ENCODE measurements at regions not wholly inside any gene's neighbourhood (a gene's known extent, or its start where the extent isn't known, plus 50 kb on each side); places are given as distances from the start of the nearest gene placed in this dataset.
"Not testable (repeated sequence)": the region's sequence is repeated elsewhere in the genome, so short reads cannot be mapped to it uniquely, and the experiment has no call there.

DNA sequence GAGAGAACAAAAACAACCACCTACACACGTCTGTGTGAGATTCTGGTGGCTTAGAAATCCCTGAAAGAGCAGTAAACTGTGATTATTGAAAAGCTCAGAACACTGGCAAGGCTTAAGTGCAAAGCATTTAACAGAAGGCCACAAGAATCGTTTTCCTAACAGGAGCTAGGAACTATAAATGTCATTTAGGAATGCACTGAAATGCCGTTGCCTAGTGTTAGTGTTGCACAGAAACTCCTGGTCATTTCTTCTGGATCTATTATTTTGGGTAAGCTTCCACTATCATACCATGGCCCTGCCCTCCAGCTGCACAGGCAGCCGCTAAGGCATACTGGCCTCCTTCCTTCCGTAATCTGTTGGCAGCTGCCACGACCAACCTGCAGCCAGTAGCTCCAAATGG, 923.2 kb downstream of the NLGN4X start:
- DNase-seq (ENCODE audit: low spot score): no peak

DNA sequence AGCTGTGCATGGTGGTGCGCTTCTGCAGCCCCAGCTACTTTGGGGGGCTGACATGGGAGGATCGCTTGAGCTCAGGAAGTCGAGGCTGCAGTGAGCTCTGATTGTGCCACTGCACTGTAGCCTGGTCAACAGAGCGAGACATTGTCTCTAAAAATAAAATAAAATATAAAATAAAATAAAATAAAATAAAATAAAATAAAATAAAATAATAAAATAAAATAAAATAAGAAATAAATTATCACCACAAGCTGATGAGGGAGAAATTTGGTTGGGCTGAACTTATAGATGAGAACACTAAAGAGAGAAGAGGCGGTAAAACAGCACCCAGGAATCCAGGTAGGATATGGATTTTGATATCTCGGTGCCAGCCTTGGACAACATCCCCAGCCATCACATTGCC, 933.7 kb downstream of the NLGN4X start:
- no peak for DNase-seq (ENCODE audit: low spot score)

DNA sequence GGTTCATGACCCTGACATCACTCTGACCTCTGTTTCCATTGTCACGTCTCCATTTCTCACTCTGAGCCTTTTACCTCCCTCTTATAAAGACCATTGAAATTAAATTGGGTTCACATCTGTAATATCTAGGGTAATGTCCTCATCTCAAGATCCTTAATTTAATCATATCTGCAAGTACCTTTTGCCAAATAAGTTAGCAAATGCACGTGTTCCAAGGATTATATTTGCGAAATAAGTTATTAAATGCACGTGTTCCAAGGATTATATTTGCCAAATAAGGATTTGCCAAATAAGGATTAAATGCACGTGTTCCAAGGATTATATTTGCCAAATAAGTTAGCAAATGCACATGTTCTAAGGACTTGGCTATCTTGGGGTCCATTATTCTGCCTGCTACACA, 938.0 kb downstream of the NLGN4X start:
- no peak for DNase-seq (ENCODE audit: low spot score)

DNA sequence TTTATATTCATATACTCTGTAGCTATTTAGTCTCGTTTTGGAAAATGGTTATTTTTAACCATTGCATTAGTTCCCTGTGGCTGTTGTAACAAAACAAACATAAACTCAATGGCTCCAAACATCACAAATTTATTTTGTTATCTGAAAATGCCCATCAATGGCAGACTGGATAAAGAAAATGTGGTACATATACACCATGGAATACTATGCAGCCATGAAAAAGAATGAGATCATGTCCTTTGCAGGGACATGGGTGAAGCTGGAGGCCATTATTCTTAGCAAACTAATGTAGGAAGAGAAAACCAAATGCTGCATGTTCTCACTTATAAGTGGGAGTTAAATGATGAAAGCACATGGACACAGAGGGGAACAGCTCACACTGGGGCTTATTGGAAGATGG, 938.7 kb downstream of the NLGN4X start:
- DNase-seq (ENCODE audit: low spot score): not testable (repeated sequence)

- DNase-seq (ENCODE audit: low spot score): no peak
Observed at GRCh38 chrX:5278908-5279307, 949.8 kb downstream of the NLGN4X start.

DNA sequence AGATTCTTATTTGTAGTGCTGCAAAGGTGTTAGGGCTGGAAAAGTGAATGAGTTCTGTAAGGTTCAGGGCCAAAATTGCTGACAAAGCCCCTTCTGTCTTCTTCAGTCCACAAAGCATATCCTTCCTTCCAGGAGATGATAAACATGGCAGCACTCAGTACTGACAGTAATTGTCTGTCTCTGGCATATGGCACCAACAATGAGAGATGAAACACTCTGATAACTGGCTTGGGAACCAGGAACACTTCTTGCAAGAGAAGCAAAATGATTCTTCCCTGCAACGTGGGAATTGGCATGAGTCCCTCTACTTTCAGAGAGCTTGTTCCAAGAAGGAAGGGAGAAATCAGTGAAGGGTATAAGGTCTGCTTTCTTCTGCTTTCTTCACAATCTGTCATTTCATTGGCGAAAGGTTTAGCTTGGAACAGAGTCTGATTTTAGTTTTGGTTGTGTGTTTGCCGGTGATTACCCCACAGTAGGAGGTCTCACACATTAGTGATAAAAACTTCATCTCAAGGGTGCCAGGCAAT, 963.3 kb downstream of the NLGN4X start:
- no peak for DNase-seq (ENCODE audit: low spot score)

DNA sequence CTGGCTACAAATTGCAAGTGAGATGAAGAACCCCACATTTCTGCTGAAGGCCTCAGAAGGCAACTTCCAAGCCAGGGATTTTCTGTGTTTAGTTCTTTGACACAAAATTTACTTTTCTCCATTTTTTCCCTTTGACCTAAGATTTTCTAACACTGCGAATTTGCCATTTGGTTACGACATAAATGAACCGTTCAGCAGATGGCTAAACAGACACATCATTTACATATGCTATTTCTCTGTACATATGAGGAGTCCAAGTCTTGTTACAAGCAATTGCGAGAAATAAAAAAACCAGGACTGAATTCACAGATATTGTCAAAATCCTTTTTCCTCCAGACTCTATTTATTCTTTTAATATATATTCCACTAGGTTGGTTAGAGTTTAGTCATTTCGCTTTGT, 978.6 kb downstream of the NLGN4X start:
- no peak for DNase-seq (ENCODE audit: low spot score)

DNA sequence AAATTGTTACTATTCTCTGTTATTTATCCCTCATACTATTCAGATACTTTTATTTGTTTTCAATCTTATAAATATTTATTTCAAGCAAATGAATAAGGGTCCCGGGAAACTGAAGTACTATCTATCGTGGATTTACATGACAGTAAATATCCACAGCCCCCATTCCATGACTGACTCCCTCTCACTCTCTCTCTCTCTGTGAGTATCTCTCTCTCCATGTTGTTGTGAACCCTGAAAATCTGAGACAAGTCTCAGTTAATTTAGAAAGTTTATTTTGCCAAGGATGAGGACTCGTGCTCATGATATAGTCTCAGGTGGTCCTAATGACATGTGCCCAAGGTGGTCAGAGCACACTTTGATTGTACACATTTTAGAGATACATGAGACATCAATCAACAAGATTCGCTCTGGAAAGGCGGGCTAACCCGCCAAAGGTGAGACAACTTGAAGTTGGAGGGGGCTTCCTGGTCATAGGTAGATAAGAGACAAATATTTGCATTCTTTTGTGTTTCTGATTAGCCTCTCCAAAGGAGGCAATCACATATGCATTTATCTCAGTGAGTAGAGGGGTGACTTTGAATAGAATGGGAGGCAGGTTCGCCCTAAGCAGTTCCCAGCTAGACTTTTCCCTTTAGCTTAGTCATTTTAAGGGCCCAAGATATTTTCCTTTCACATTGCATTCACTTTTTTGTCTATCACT, 986.4 kb downstream of the NLGN4X start:
- DNase-seq (ENCODE audit: low spot score): no peak

- DNase-seq (ENCODE audit: low spot score): no peak
Observed at GRCh38 chrX:5236749-5237148, 991.9 kb downstream of the NLGN4X start.

DNA sequence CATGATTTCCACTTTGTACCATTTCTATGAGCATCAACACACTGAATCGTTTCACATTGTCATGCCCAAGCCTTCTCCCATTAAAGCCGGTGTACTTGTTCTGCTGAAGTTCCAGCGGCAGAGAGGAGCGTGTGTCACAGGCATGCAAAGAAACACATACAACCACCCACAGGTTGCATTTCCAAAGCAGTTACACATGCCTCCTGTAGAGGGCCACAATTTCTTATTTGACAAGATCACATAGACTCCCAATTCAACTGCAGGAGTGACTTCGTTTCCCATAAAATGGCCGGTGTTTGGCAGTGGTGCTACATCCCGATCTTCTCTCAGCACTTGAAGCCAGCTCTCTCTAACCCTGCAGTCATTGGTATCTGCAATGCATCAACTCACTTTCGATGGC, 992.6 kb downstream of the NLGN4X start:
- peak; percentile 3 for DNase-seq (ENCODE audit: low spot score)

DNA sequence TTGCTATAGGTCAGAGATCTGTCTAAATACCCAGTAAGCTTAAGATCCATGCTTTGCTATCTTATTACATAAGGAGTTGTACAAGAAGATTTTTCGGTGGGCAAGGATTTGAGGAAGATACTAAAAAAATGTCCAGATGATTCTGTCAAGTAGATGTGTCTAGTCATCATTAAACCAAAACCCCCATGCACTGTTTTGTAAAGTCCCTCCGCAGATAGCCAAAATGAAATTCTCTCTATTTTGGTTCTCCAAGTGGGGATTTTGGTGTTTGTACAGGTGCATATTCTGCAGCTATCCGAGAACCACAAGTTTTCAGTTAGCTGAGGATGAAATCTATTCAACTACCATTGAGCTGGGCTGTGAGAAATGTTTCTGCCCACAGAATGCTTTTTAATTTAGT, 994.8 kb downstream of the NLGN4X start:
- no peak for DNase-seq (ENCODE audit: low spot score)

DNA sequence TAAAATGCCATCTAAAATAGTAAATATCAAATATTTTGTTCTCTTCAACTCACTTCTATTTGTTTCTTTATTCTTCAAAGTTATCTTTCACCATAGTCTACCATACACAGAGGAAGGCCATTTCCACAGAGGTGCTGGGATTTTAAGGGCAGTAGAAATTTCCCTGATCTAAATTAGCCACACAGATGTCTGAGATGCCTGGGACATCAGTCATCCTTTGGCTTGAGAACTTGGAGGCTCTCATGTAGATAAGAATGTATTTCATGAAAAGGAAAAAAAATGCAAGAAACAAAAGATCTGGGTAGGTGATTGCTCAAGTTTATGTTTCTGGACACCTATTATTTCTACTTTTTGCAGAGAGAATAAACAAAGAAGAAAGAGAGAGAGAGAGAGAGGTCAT, 1008.2 kb downstream of the NLGN4X start:
- no peak for DNase-seq (ENCODE audit: low spot score)

DNA sequence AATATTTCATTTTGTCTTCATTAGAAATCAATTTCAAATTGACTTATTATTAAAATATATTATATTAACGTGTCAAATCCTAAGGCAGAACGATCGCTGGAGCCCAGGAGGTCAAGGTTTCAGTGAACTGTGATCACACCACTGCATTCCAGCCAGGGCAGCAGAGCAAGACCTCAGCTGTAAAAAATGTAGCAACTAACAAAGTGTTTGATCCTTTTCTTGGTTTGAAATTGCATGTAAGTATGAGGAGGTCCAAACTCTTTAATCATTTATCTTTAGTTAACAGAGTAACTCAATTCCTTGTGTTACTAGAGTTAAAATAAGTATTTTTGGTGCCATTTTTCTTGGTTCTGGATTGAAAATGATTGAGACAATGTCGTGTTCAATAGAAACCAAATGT, 1033.9 kb downstream of the NLGN4X start:
- no peak for DNase-seq (ENCODE audit: low spot score)

- DNase-seq (ENCODE audit: low spot score): no peak
Observed at GRCh38 chrX:5180135-5180741, 1048.4 kb downstream of the NLGN4X start.

- no peak for DNase-seq (ENCODE audit: low spot score)
Observed at GRCh38 chrX:5176766-5177165, 1051.9 kb downstream of the NLGN4X start.

DNA sequence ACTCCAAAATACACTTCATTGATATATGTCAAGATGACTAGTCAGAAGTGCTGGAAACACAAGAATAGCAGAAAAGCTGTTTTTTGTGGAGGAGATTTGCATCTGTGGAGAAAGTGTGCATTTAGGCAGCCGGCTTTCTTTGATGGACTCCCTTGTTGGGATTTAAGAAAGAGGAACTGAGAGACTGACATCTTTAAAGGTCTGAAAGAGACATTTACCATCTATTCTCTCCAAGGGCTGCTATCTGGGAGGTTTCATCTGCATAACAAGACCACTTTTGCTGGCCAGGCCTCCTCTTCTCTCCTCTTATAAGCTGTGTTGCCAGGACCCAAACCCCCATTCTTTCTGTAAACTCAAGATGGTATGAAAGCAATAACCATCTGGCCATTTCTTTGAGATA, 1065.0 kb downstream of the NLGN4X start:
- no peak for DNase-seq (ENCODE audit: low spot score)

DNA sequence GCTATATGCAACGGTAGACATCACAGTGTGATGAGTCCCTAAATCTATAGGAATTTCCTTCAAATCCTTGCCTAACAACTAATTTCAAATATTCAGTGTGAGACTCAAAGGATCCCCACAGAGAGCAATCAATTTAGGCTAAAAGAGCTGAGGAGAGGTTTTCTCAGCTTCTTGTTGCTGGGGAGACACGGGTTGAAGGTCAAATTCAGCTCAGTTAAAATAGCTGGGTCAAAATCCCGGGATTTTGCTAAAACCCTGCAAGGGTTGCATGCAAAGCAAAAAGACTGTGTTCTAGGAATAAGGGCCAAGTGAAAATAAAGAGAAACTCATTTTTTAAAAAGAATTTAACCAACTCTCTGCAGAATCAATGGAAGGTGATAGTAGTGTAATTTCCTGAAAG, 1073.4 kb downstream of the NLGN4X start:
- DNase-seq (ENCODE audit: low spot score): no peak

GRCh38 chrX:5145957-5146356, 1082.7 kb downstream of the NLGN4X start:
- no peak for DNase-seq (ENCODE audit: low spot score)

- no peak for DNase-seq (ENCODE audit: low spot score)
Observed at GRCh38 chrX:5142644-5143043, 1086.0 kb downstream of the NLGN4X start.

- DNase-seq (ENCODE audit: low spot score): no peak
Observed at GRCh38 chrX:5122181-5122678, 1106.4 kb downstream of the NLGN4X start.

DNA sequence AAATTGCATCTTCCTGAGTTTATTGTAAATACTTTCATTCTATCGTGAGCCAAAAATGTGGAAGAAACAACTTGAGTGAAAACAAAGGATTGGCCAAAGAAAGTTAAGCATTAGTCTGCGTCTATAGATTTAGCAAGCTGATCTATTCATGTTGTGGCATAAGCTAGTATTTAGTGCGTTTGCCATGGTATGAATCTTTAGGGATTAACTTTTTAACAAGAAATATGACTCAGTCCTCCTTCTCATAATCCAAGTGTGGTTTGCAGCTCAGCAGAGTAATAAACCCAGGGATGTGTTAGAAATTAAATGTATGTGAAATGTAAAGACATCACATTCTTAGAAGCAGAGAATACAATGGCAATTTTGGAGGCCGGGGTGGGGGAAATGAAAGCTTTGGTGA, 1110.9 kb downstream of the NLGN4X start:
- DNase-seq (ENCODE audit: low spot score): no peak

- DNase-seq (ENCODE audit: low spot score): peak; percentile 16
Observed at GRCh38 chrX:5113128-5113527, 1115.5 kb downstream of the NLGN4X start.

GRCh38 chrX:5100004-5100403, 1128.7 kb downstream of the NLGN4X start:
- no peak for DNase-seq (ENCODE audit: low spot score)

GRCh38 chrX:5086388-5086787, 1142.3 kb downstream of the NLGN4X start:
- DNase-seq (ENCODE audit: low spot score): no peak
